ENCODE measurements at regions not wholly inside any gene's neighbourhood (a gene's known extent, or its start where the extent isn't known, plus 50 kb on each side); places are given as distances from the start of the nearest gene placed in this dataset.
"Not testable (repeated sequence)": the region's sequence is repeated elsewhere in the genome, so short reads cannot be mapped to it uniquely, and the experiment has no call there.

GRCh38 chr3:35215525-35216500 is 423.5 kb upstream of the ARPP21 start:
- no peak for FAIRE-seq

- FAIRE-seq, result no peak
Measured at GRCh38 chr3:35216501-35217266, 422.6 kb upstream of the ARPP21 start.

GRCh38 chr3:35223632-35224394 is 415.5 kb upstream of the ARPP21 start:
- FAIRE-seq, result no peak

- FAIRE-seq, result no peak
Measured at GRCh38 chr3:35224565-35225295, 414.6 kb upstream of the ARPP21 start.

- FAIRE-seq, result no peak
Measured at GRCh38 chr3:35241236-35241635, 398.1 kb upstream of the ARPP21 start.

GRCh38 chr3:35254917-35255316 is 384.4 kb upstream of the ARPP21 start:
- no peak for FAIRE-seq

- FAIRE-seq, result no peak
Measured at GRCh38 chr3:35257641-35258040, 381.7 kb upstream of the ARPP21 start.

- no peak for FAIRE-seq
Measured at GRCh38 chr3:35262406-35262805, 376.9 kb upstream of the ARPP21 start.

- FAIRE-seq, result no peak
Measured at GRCh38 chr3:35263477-35263876, 375.8 kb upstream of the ARPP21 start.

- not testable (repeated sequence) for FAIRE-seq
Measured at GRCh38 chr3:35266065-35266464, 373.3 kb upstream of the ARPP21 start.

- no peak for FAIRE-seq
Measured at GRCh38 chr3:35275768-35276167, 363.6 kb upstream of the ARPP21 start.

GRCh38 chr3:35276568-35276967 is 362.8 kb upstream of the ARPP21 start:
- no peak for FAIRE-seq

GRCh38 chr3:35291471-35292236 is 347.7 kb upstream of the ARPP21 start:
- FAIRE-seq, result no peak

- no peak for FAIRE-seq
Measured at GRCh38 chr3:35292568-35292967, 346.8 kb upstream of the ARPP21 start.

- FAIRE-seq, result no peak
Measured at GRCh38 chr3:35295906-35296305, 343.4 kb upstream of the ARPP21 start.

GRCh38 chr3:35296533-35296932 is 342.8 kb upstream of the ARPP21 start:
- no peak for FAIRE-seq

GRCh38 chr3:35296944-35297343 is 342.4 kb upstream of the ARPP21 start:
- FAIRE-seq, result not testable (repeated sequence)

- no peak for FAIRE-seq
Measured at GRCh38 chr3:35305406-35305805, 333.9 kb upstream of the ARPP21 start.

GRCh38 chr3:35307296-35307695 is 332.0 kb upstream of the ARPP21 start:
- FAIRE-seq, result no peak

GRCh38 chr3:35316841-35317240 is 322.5 kb upstream of the ARPP21 start:
- FAIRE-seq, result not testable (repeated sequence)

GRCh38 chr3:35320646-35321407 is 318.5 kb upstream of the ARPP21 start:
- no peak for FAIRE-seq

All from G401.6 (cell line).